HepG2 (cell line): ENCODE measurements at regions not wholly inside any gene's neighbourhood (a gene's known extent, or its start where the extent isn't known, plus 50 kb on each side); places are given as distances from the start of the nearest gene placed in this dataset.
A peak's percentile ranks its signal among the peaks of the same experiment; 100 is the strongest.

Experiments used
- GATA4 ChIP-seq: sonication (generic); IDR thresholded peaks from 2 replicates; pipeline ENCODE4 v1.6.1; 2016; ENCODE audit warnings: antibody characterized with exemption, low read depth, borderline replicate concordance
- HMG20A ChIP-seq: IDR thresholded peaks from 2 replicates; pipeline ENCODE4 v1.6.1; 2016; ENCODE audit warnings: borderline replicate concordance
- KLF6 ChIP-seq: IDR thresholded peaks from 2 replicates; pipeline ENCODE4 v1.8.0; 2016; ENCODE audit warnings: missing biosample characterization, missing genetic modification reagents
- MAFF ChIP-seq: IDR thresholded peaks from 2 replicates; pipeline ENCODE4 v1.6.1; 2011; ENCODE audit warnings: low read depth, low read length, improper control_type of control experiment
- ONECUT2 ChIP-seq: sonication (generic); formaldehyde crosslinking; IDR thresholded peaks from 2 replicates; pipeline ENCODE4 v1.4.0; 2020; ENCODE audit warnings: missing genetic modification reagents
- PAX8 ChIP-seq: sonication (generic); formaldehyde crosslinking; IDR thresholded peaks from 2 replicates; pipeline ENCODE4 v1.8.0; 2022; ENCODE audit warnings: mild to moderate bottlenecking, missing genetic modification reagents, borderline replicate concordance
- PLRG1 ChIP-seq: fragments of 450-650 bp; conservative IDR thresholded peaks from 2 replicates; pipeline ENCODE4 v1.6.1; 2016
- SIN3B ChIP-seq: fragments of 150-350 bp; IDR thresholded peaks from 2 replicates; pipeline ENCODE4 v1.6.1; 2014; ENCODE audit warnings: low read length
- SIX4 ChIP-seq: sonication (generic); formaldehyde crosslinking; IDR thresholded peaks from 2 replicates; pipeline ENCODE4 v1.4.0; 2020; ENCODE audit warnings: missing genetic modification reagents
- SOX13 ChIP-seq, 3 experiments: fragments of 450-650 bp in 1 of 3; sonication (generic) in 1 of 3; formaldehyde crosslinking in 1 of 3; IDR thresholded peaks in 2 of 3; conservative IDR thresholded peaks in 1 of 3; 2 replicates each; pipeline versions ENCODE4 v1.5.0 to v1.6.1; 2016 to 2020; ENCODE audit warnings: antibody characterized with exemption in 1 of 3, mild to moderate bottlenecking in 1 of 3, missing compliant biosample characterization in 1 of 3, missing genetic modification reagents in 1 of 3, moderate library complexity in 1 of 3
- SP4 ChIP-seq: sonication (generic); formaldehyde crosslinking; IDR thresholded peaks from 2 replicates; pipeline ENCODE4 v1.8.1; 2023; ENCODE audit warnings: mild to moderate bottlenecking, missing genetic modification reagents
- SYNCRIP ChIP-seq: fragments of 200-400 bp; formaldehyde crosslinking; IDR thresholded peaks from 2 replicates; pipeline ENCODE4 v1.6.1; 2018; ENCODE audit warnings: mild to moderate bottlenecking, low read depth, low read length; ENCODE audit not compliant: insufficient read depth
- TBX3 ChIP-seq: fragments of 450-650 bp; IDR thresholded peaks from 2 replicates; pipeline ENCODE4 v1.6.1; 2017; ENCODE audit warnings: antibody characterized with exemption, mild to moderate bottlenecking, inconsistent platforms, borderline replicate concordance
- XRCC5 ChIP-seq: fragments of 200-400 bp; formaldehyde crosslinking; optimal IDR thresholded peaks from 2 replicates; pipeline ENCODE3; 2017; ENCODE audit warnings: mild to moderate bottlenecking, low read length
- ZNF451 ChIP-seq: sonication (generic); formaldehyde crosslinking; IDR thresholded peaks from 2 replicates; pipeline ENCODE4 v1.5.0; 2020; ENCODE audit warnings: mild to moderate bottlenecking, missing genetic modification reagents
- ZUFSP ChIP-seq: sonication (generic); formaldehyde crosslinking; IDR thresholded peaks from 2 replicates; pipeline ENCODE4 v1.9.0; 2021; ENCODE audit warnings: missing genetic modification reagents, mild to moderate bottlenecking, borderline replicate concordance
- TF ChIP-seq, protein P1 (sequence below): sonication (generic); formaldehyde crosslinking; IDR thresholded peaks from 2 replicates; pipeline ENCODE4 v1.9.0; 2022; ENCODE audit warnings: missing genetic modification reagents, mild to moderate bottlenecking, borderline replicate concordance
- TF ChIP-seq, protein P2 (sequence below), 2 experiments: sonication (generic) in 1 of 2; formaldehyde crosslinking in 1 of 2; IDR thresholded peaks; 2 replicates each; pipeline versions ENCODE4 v1.6.1 to v1.9.0; 2014 to 2022; ENCODE audit warnings: antibody characterized with exemption in 1 of 2, borderline replicate concordance in 1 of 2, inconsistent platforms in 1 of 2, low read depth in 1 of 2, missing genetic modification reagents in 1 of 2

DNA sequence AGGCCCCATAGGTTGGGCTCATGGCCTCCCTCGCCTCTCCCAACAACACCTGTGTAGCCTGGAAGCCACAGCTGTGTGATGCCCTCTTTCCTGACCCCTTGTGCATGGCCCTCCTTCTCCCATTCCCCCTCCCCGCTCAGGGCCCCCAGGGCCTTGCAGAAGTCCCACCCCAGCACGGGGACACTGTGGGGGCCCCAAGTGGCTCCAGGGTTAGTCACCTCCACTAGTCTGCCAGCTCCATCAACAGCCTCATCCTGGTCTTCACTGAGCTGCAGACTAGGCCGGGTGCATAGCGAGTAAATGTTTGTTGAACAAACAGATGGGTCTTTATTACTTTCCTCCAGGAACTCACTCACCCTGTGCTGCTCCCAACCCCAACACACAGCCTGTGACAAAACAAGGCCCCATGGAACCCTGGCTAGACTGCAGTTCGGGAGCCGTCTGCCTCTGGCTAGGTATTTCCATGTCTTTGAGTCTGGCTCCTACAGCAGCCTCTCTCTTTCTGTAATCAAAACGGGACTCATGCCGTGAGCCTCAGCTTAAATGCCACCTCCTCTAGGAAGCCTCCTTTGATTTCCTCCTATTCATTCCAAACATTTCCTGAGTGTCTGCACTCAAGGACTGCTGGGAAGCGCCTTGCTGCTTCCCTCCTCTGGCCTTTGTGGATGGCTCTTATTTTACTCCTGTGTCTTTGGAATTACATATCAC, 109.9 kb upstream of the ID2 start (continued):
- TF ChIP-seq SOX13 (IDR thresholded peaks at IDR 0.05), result no peak
- peak in 1 of 2 experiments; percentile 58; a peak in 2 of 4 replicates for TF ChIP-seq SOX13 (CRISPR knock-in tag; conservative IDR thresholded peaks at IDR 0.05 in 1 of 2, IDR thresholded peaks at IDR 0.05 in 1 of 2)
- TF ChIP-seq SYNCRIP, result no peak
- no peak for TF ChIP-seq ZNF451
- TF ChIP-seq SIX4 (CRISPR knock-in tag), result no peak
- no peak for TF ChIP-seq KLF6 (CRISPR knock-in tag)
- peak; percentile 49; the same call in 1 of the 2 replicates for TF ChIP-seq HMG20A (CRISPR knock-in tag)
- TF ChIP-seq TBX3, result 0 out of 2 replicates have a peak, but pooled peaks have one; percentile 13
- TF ChIP-seq ONECUT2 (CRISPR knock-in tag), result no peak
- no peak for TF ChIP-seq SP4
- TF ChIP-seq, protein P1, sequence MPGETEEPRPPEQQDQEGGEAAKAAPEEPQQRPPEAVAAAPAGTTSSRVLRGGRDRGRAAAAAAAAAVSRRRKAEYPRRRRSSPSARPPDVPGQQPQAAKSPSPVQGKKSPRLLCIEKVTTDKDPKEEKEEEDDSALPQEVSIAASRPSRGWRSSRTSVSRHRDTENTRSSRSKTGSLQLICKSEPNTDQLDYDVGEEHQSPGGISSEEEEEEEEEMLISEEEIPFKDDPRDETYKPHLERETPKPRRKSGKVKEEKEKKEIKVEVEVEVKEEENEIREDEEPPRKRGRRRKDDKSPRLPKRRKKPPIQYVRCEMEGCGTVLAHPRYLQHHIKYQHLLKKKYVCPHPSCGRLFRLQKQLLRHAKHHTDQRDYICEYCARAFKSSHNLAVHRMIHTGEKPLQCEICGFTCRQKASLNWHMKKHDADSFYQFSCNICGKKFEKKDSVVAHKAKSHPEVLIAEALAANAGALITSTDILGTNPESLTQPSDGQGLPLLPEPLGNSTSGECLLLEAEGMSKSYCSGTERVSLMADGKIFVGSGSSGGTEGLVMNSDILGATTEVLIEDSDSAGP (CRISPR knock-in tag), result peak; percentile 50; the same call in 1 of the 2 replicates
- TF ChIP-seq XRCC5, result peak; percentile 77
- no peak for TF ChIP-seq ZUFSP
- no peak for TF ChIP-seq PAX8 (CRISPR knock-in tag)
- no peak for TF ChIP-seq GATA4
- TF ChIP-seq, protein P2, sequence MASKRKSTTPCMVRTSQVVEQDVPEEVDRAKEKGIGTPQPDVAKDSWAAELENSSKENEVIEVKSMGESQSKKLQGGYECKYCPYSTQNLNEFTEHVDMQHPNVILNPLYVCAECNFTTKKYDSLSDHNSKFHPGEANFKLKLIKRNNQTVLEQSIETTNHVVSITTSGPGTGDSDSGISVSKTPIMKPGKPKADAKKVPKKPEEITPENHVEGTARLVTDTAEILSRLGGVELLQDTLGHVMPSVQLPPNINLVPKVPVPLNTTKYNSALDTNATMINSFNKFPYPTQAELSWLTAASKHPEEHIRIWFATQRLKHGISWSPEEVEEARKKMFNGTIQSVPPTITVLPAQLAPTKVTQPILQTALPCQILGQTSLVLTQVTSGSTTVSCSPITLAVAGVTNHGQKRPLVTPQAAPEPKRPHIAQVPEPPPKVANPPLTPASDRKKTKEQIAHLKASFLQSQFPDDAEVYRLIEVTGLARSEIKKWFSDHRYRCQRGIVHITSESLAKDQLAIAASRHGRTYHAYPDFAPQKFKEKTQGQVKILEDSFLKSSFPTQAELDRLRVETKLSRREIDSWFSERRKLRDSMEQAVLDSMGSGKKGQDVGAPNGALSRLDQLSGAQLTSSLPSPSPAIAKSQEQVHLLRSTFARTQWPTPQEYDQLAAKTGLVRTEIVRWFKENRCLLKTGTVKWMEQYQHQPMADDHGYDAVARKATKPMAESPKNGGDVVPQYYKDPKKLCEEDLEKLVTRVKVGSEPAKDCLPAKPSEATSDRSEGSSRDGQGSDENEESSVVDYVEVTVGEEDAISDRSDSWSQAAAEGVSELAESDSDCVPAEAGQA (IDR thresholded peaks at IDR 0.05; ENCODE audit: low read depth), result no peak
- TF ChIP-seq, protein P2 (CRISPR knock-in tag; IDR thresholded peaks at IDR 0.05; ENCODE audit: borderline replicate concordance), result no peak
- TF ChIP-seq MAFF, result no peak
- TF ChIP-seq SIN3B, result no peak
- TF ChIP-seq PLRG1, result no peak
